B cell (primary cell): ENCODE measurements at regions not wholly inside any gene's neighbourhood (a gene's known extent, or its start where the extent isn't known, plus 50 kb on each side); places are given as distances from the start of the nearest gene placed in this dataset.

Experiments
- ATAC-seq: fragments of 200-7000 bp; cut with Tn5 transposase; one replicate; pipeline ENCODE4 v1.10.0; 2021; ENCODE audit warnings: low read depth, mild to moderate bottlenecking, moderate number of reproducible peaks, moderate library complexity
- CTCF ChIA-PET: fragments of 350-600 bp; sonication (Branson Sonifier 250); formaldehyde crosslinking; loops from one replicate; lab custom pipeline; 2021; ENCODE audit warnings: antibody characterized with exemption, inconsistent platforms; lab: Charles Lee
- POLR2A ChIA-PET: fragments of 350-600 bp; sonication (Branson Sonifier 250); formaldehyde crosslinking; loops from one replicate; lab custom pipeline; 2021; ENCODE audit warnings: antibody characterized with exemption; lab: Charles Lee
- DNase-seq: peaks from one replicate; pipeline ENCODE4 v3.0.0; 2013
- H2AFZ ChIP-seq: 2 replicates; pipeline ENCODE4 v1.6.1; 2012; ENCODE audit warnings: mild to moderate bottlenecking, low read depth, low read length; ENCODE audit not compliant: insufficient read depth, poor library complexity, severe bottlenecking
- H3K27ac ChIP-seq, 2 donors: 1 replicate in 1 of 2; 2 replicates in 1 of 2; pipeline ENCODE4 v1.5.1; 2012 to 2013; ENCODE audit warnings: low read length in 2 of 2, mild to moderate bottlenecking in 2 of 2, moderate library complexity in 1 of 2
- H3K27me3 ChIP-seq, 4 experiments: fragments of 200-600 bp in 1 of 4; sonication (generic) in 1 of 4; replicated peaks in 1 of 4; 1 replicate in 2 of 4; 2 replicates in 2 of 4; pipeline versions ENCODE4 v1.6.1 to v1.7.0; 2013 to 2016; ENCODE audit warnings: low read length in 3 of 4, mild to moderate bottlenecking in 2 of 4, mixed read lengths in 1 of 4, moderate library complexity in 1 of 4; ENCODE audit not compliant: insufficient read depth in 4 of 4, control insufficient read depth in 3 of 4; ENCODE audit errors: control extremely low read depth in 1 of 4
- H3K36me3 ChIP-seq, 2 experiments: replicated peaks in 1 of 2; 1 replicate in 1 of 2; 2 replicates in 1 of 2; pipeline versions ENCODE4 v1.6.1 to v1.7.1; 2013; ENCODE audit warnings: low read length in 1 of 2; ENCODE audit not compliant: insufficient read depth in 2 of 2, control insufficient read depth in 1 of 2; ENCODE audit errors: control extremely low read depth in 1 of 2, extremely low read depth in 1 of 2
- H3K4me1 ChIP-seq, 2 donors: fragments of 200-600 bp in 1 of 2; sonication (generic) in 1 of 2; 1 replicate in 1 of 2; 2 replicates in 1 of 2; pipeline versions ENCODE4 v1.5.1 to v1.6.1; 2013 to 2017; ENCODE audit warnings: low read length in 2 of 2; ENCODE audit not compliant: control insufficient read depth in 2 of 2, insufficient read depth in 2 of 2
- H3K4me2 ChIP-seq: replicated peaks from 2 replicates; pipeline ENCODE3; 2012; ENCODE audit warnings: mild to moderate bottlenecking, low read depth, low read length; ENCODE audit not compliant: poor library complexity, severe bottlenecking
- H3K4me3 ChIP-seq, 5 experiments: fragments of 200-600 bp in 1 of 5; sonication (generic) in 1 of 5; 1 replicate in 3 of 5; 2 replicates in 2 of 5; pipeline versions ENCODE4 v1.5.1 to v1.7.0; 2011 to 2016; ENCODE audit warnings: low read length in 4 of 5, mild to moderate bottlenecking in 4 of 5, low read depth in 2 of 5, control low read depth in 1 of 5, moderate library complexity in 1 of 5; ENCODE audit not compliant: insufficient read depth in 1 of 5; ENCODE audit errors: control extremely low read depth in 1 of 5, extremely low read depth in 1 of 5
- H3K79me2 ChIP-seq: fragments of 200-600 bp; sonication (generic); one replicate; pipeline ENCODE4 v1.6.0; 2016; ENCODE audit warnings: low read length; ENCODE audit not compliant: control insufficient read depth, insufficient read depth
- H3K9ac ChIP-seq: fragments of 200-600 bp; sonication (generic); 2 replicates; pipeline ENCODE4 v1.6.1; 2017; ENCODE audit warnings: mild to moderate bottlenecking, low read length, moderate library complexity
- H3K9me3 ChIP-seq, 3 donors: one replicate each; pipeline versions ENCODE4 v1.6.1 to v1.7.1; 2013; ENCODE audit warnings: low read length in 2 of 3; ENCODE audit not compliant: control insufficient read depth in 2 of 3, insufficient read depth in 1 of 3; ENCODE audit errors: control extremely low read depth in 1 of 3
- H4K20me1 ChIP-seq: 2 replicates; pipeline ENCODE4 v1.6.0; 2012; ENCODE audit warnings: mild to moderate bottlenecking, low read length; ENCODE audit not compliant: insufficient read depth, control insufficient read depth, poor library complexity, severe bottlenecking
- H3K27ac Mint-ChIP-seq: one replicate; pipeline ENCODE4 v1.8.0; 2021; ENCODE audit warnings: mixed read lengths
- H3K27me3 Mint-ChIP-seq: one replicate; pipeline ENCODE4 v1.8.0; 2021; ENCODE audit warnings: mixed read lengths
- H3K4me1 Mint-ChIP-seq: one replicate; pipeline ENCODE4 v1.8.0; 2021; ENCODE audit warnings: mixed read lengths
- H3K4me3 Mint-ChIP-seq: one replicate; pipeline ENCODE4 v1.8.0; 2021; ENCODE audit warnings: mixed read lengths
- H3K9me3 Mint-ChIP-seq: one replicate; pipeline ENCODE4 v1.8.0; 2022; ENCODE audit warnings: mixed read lengths; ENCODE audit not compliant: insufficient read depth
- CTCF ChIP-seq: fragments of 200-600 bp; IDR thresholded peaks from one replicate; pipeline ENCODE4 v1.8.0; 2022; ENCODE audit warnings: antibody characterized with exemption, mild to moderate bottlenecking
- EZH2 ChIP-seq: IDR thresholded peaks from 2 replicates; pipeline ENCODE4 v1.6.1; 2012; ENCODE audit warnings: borderline replicate concordance, low read depth, mild to moderate bottlenecking, moderate library complexity, low read length; ENCODE audit not compliant: insufficient read depth, poor library complexity, severe bottlenecking
- WGBS: methylation state at CpG from one replicate; pipeline ENCODE4 v1.1.5; 2013; ENCODE audit warnings: missing lambda C conversion rate; ENCODE audit not compliant: insufficient coverage; 5-methylcytosine and 5-hydroxymethylcytosine counted together
- intact Hi-C: fragments of 100-400 bp; cut with micrococcal nuclease; formaldehyde crosslinking; loops from one replicate; pipeline ENCODE4 v1.10.0; 2022

- Histone ChIP-seq H3K4me1 (peaks cover 19 to 25% of the 10 kb centered on the region in 2 donors), H2AFZ (no peak overlapping the region), H3K79me2 (no peaks in the 10 kb centered on the region), H3K27me3 (no peaks in the 10 kb centered on the region), H3K9me3 (no peaks in the 10 kb centered on the region), H3K9ac (no peak overlapping the region), H3K36me3 (no peaks in the 10 kb centered on the region), H3K4me3 (no peak overlapping the region), H3K27ac (no peak overlapping the region), H3K4me2 (no peak overlapping the region), H4K20me1 (no peaks in the 10 kb centered on the region)
- ChIA-PET CTCF (no interaction called here), POLR2A (no interaction called here)
- WGBS: no CpG with 5 or more reads among the region's 2 CpGs
- no peak overlapping the region for H3K27ac Mint-ChIP-seq
- no peak for DNase-seq
- H3K9me3 Mint-ChIP-seq: peaks cover 3% of the 10 kb centered on the region
- intact Hi-C loops: no loop called here
- ATAC-seq: no peak
- H3K4me3 Mint-ChIP-seq: no peak overlapping the region
- H3K27me3 Mint-ChIP-seq: peaks cover 3% of the 10 kb centered on the region
- peaks cover 35% of the 10 kb centered on the region for H3K4me1 Mint-ChIP-seq
- no peak for TF ChIP-seq CTCF
Observed at GRCh38 chr9:7984203-7984602, 184.6 kb upstream of the DMAC1 start.

- H3K9ac ChIP-seq: no peak overlapping the region
- Mint-ChIP-seq H3K4me1 (peaks cover 33% of the 10 kb centered on the region), H3K9me3 (no peaks in the 10 kb centered on the region), H3K27ac (no peak overlapping the region), H3K27me3 (no peaks in the 10 kb centered on the region), H3K4me3 (no peak overlapping the region)
- 82% methylated on average over 3 of the region's 5 CpGs for WGBS
- ATAC-seq: no peak
- no peaks in the 10 kb centered on the region for H3K79me2 ChIP-seq
- H3K36me3 ChIP-seq: no peaks in the 10 kb centered on the region
- no peak overlapping the region for H3K27ac ChIP-seq
- H3K4me3 ChIP-seq: peak overlapping the region in 1 of 5 experiments; percentile 1
- ChIA-PET CTCF (no interaction called here), POLR2A (no interaction called here)
- H3K4me1 ChIP-seq: peaks cover 20 to 29% of the 10 kb centered on the region in 2 donors
- TF ChIP-seq CTCF: no peak
- TF ChIP-seq EZH2: no peak
- H3K4me2 ChIP-seq: peak overlapping the region; percentile 33
- H3K27me3 ChIP-seq: no peaks in the 10 kb centered on the region
- peak overlapping the region; percentile 17 for H2AFZ ChIP-seq
- H3K9me3 ChIP-seq: no peaks in the 10 kb centered on the region
- intact Hi-C loops: no loop called here
- H4K20me1 ChIP-seq: no peaks in the 10 kb centered on the region
- DNase-seq: no peak
Observed at GRCh38 chr9:7983490-7983889, 183.9 kb upstream of the DMAC1 start.
